HCT116 (cell line): ENCODE measurements at regions not wholly inside any gene's neighbourhood (a gene's known extent, or its start where the extent isn't known, plus 50 kb on each side); places are given as distances from the start of the nearest gene placed in this dataset.

Source experiments
- ATAC-seq: fragments of 200-7000 bp; cut with Tn5 transposase; 2 replicates; pipeline ENCODE4 v1.9.1; 2020; ENCODE audit warnings: mild to moderate bottlenecking, moderate library complexity
- BruUV-seq: library from RNA; stranded (reverse); fragments of 400-500 nt; replicated peaks from 2 replicates; lab custom pipeline; 2021; lab: Mats Ljungman, UMichigan
- CTCF ChIA-PET: fragments of 300-600 bp; sonication (Branson Sonifier 250); formaldehyde crosslinking; loops from one replicate; lab custom pipeline; 2021; ENCODE audit warnings: antibody characterized with exemption; lab: Charles Lee
- POLR2A ChIA-PET: fragments of 300-600, 350-600 bp; sonication (Branson Sonifier 250); formaldehyde crosslinking; loops from one replicate; lab custom pipeline; 2021; ENCODE audit warnings: antibody characterized with exemption; lab: Charles Lee
- RAD21 ChIA-PET, 2 experiments: fragments of 300-600 bp; sonication (Branson Sonifier 250); formaldehyde crosslinking; loops; one replicate each; lab custom pipeline; 2023; ENCODE audit warnings: low total read pairs in 2 of 2; ENCODE audit not compliant: uncharacterized antibody in 2 of 2, unreplicated experiment in 2 of 2, low non-redundant PET in 1 of 2; lab: Charles Lee
- DNase-seq: peaks from one replicate; pipeline ENCODE4 v3.0.0-alpha.2; 2010; ENCODE audit warnings: low read depth, low spot score
- H2AFZ ChIP-seq: fragments of 200-600 bp; shearing (Covaris generic), sonication (generic); 2 replicates; pipeline ENCODE4 v1.6.1; 2017; ENCODE audit warnings: low read depth, mixed run types, mixed read lengths, antibody characterized with exemption, low read length; ENCODE audit not compliant: poor library complexity, severe bottlenecking
- H3K27ac ChIP-seq: 2 replicates; pipeline ENCODE4 v1.5.1; 2012; ENCODE audit warnings: low read depth, low read length
- H3K27me3 ChIP-seq: fragments of 200-600 bp; sonication (generic); 2 replicates; pipeline ENCODE4 v1.6.1; 2016; ENCODE audit warnings: mixed run types, low read length, mixed read lengths; ENCODE audit not compliant: insufficient read depth
- H3K36me3 ChIP-seq, 2 experiments: fragments of 200-500 bp in 1 of 2; fragments of 200-600 bp in 1 of 2; sonication (Bioruptor generic) in 1 of 2; sonication (generic) in 1 of 2; 2 replicates each; pipeline versions ENCODE4 v1.5.1 to v1.6.1; 2014 to 2016; ENCODE audit warnings: low read length in 2 of 2, inconsistent platforms in 1 of 2, mixed read lengths in 1 of 2, mixed run types in 1 of 2; ENCODE audit not compliant: insufficient read depth in 2 of 2, control insufficient read depth in 1 of 2
- H3K4me1 ChIP-seq, 2 experiments: fragments of 200-600 bp in 1 of 2; sonication (generic) in 1 of 2; 2 replicates each; pipeline versions ENCODE4 v1.5.1 to v1.6.1; 2012 to 2017; ENCODE audit warnings: low read length in 2 of 2, inconsistent platforms in 1 of 2, mild to moderate bottlenecking in 1 of 2, mixed read lengths in 1 of 2, mixed run types in 1 of 2, moderate library complexity in 1 of 2; ENCODE audit not compliant: insufficient read depth in 2 of 2, control insufficient read depth in 1 of 2
- H3K4me2 ChIP-seq: fragments of 200-600 bp; sonication (generic); 2 replicates; pipeline ENCODE4 v1.6.1; 2017; ENCODE audit warnings: mixed run types, low read length, mixed read lengths
- H3K4me3 ChIP-seq, 2 experiments: fragments of 200-600 bp in 1 of 2; sonication (generic) in 1 of 2; replicated peaks in 1 of 2; 2 replicates each; pipeline ENCODE4 v1.5.1; 2011 to 2016; ENCODE audit warnings: low read length in 2 of 2, control low read depth in 1 of 2, low read depth in 1 of 2, mild to moderate bottlenecking in 1 of 2, mixed read lengths in 1 of 2, mixed run types in 1 of 2
- H3K79me2 ChIP-seq: fragments of 200-600 bp; sonication (generic); 2 replicates; pipeline ENCODE4 v1.6.1; 2017; ENCODE audit warnings: mild to moderate bottlenecking, mixed run types, low read length, moderate library complexity, mixed read lengths; ENCODE audit not compliant: insufficient read depth
- H3K9ac ChIP-seq: fragments of 200-600 bp; sonication (generic); 2 replicates; pipeline ENCODE4 v1.6.1; 2016; ENCODE audit warnings: low read length, mixed read lengths
- H3K9me2 ChIP-seq: fragments of 200-600 bp; sonication (generic), shearing (Covaris generic); 2 replicates; pipeline ENCODE4 v1.6.1; 2017; ENCODE audit warnings: mixed run types, mild to moderate bottlenecking, moderate library complexity; ENCODE audit not compliant: insufficient read depth
- H3K9me3 ChIP-seq, 2 experiments: fragments of 200-500 bp in 1 of 2; fragments of 200-600 bp in 1 of 2; sonication (Bioruptor generic) in 1 of 2; sonication (generic) in 1 of 2; 2 replicates each; pipeline ENCODE4 v1.6.1; 2014 to 2017; ENCODE audit warnings: low read length in 2 of 2, mixed read lengths in 2 of 2, inconsistent platforms in 1 of 2, low read depth in 1 of 2, mild to moderate bottlenecking in 1 of 2, mixed run types in 1 of 2, moderate library complexity in 1 of 2; ENCODE audit not compliant: control insufficient read depth in 1 of 2, insufficient read depth in 1 of 2
- H4K20me1 ChIP-seq: fragments of 200-600 bp; sonication (generic), shearing (Covaris generic); 2 replicates; pipeline ENCODE4 v1.6.1; 2017; ENCODE audit warnings: mixed run types, mild to moderate bottlenecking, moderate library complexity; ENCODE audit not compliant: insufficient read depth
- ATF3 ChIP-seq: IDR thresholded peaks from 2 replicates; pipeline ENCODE4 v1.6.1; 2012
- CBX3 ChIP-seq: IDR thresholded peaks from 2 replicates; pipeline ENCODE4 v1.6.1; 2012; ENCODE audit warnings: low read depth
- CEBPB ChIP-seq: IDR thresholded peaks from 2 replicates; pipeline ENCODE4 v1.6.1; 2012; ENCODE audit warnings: low read depth
- ELF1 ChIP-seq: IDR thresholded peaks from 2 replicates; pipeline ENCODE4 v1.6.1; 2012; ENCODE audit warnings: low read depth, borderline replicate concordance
- EZH2 ChIP-seq: fragments of 200-600 bp; sonication (generic); IDR thresholded peaks from 2 replicates; pipeline ENCODE4 v1.6.1; 2017; ENCODE audit warnings: antibody characterized with exemption, mixed run types
- EZH2phosphoT487 ChIP-seq: fragments of 200-600 bp; IDR thresholded peaks from 2 replicates; pipeline ENCODE4 v1.6.1; 2018; ENCODE audit warnings: antibody characterized with exemption, borderline replicate concordance
- JUND ChIP-seq: IDR thresholded peaks from 2 replicates; pipeline ENCODE4 v1.6.1; 2012
- MAX ChIP-seq: IDR thresholded peaks from 2 replicates; pipeline ENCODE4 v1.6.1; 2012
- SP1 ChIP-seq: IDR thresholded peaks from 2 replicates; pipeline ENCODE4 v1.6.1; 2012; ENCODE audit warnings: low read depth
- SRF ChIP-seq: IDR thresholded peaks from 2 replicates; pipeline ENCODE4 v1.6.1; 2012; ENCODE audit warnings: low read depth
- TCF7L2 ChIP-seq: IDR thresholded peaks from 2 replicates; pipeline ENCODE4 v1.7.0; 2011; ENCODE audit warnings: borderline replicate concordance, inconsistent platforms; ENCODE audit not compliant: insufficient read depth, insufficient read length; ENCODE audit errors: extremely low read depth
- YY1 ChIP-seq: IDR thresholded peaks from 2 replicates; pipeline ENCODE4 v1.6.1; 2011; ENCODE audit warnings: low read length, low read depth, moderate library complexity, mild to moderate bottlenecking; ENCODE audit not compliant: insufficient replicate concordance; ENCODE audit errors: extremely low read depth
- ZBTB33 ChIP-seq: IDR thresholded peaks from 2 replicates; pipeline ENCODE4 v1.6.1; 2011; ENCODE audit warnings: mild to moderate bottlenecking, low read length, moderate library complexity; ENCODE audit not compliant: insufficient replicate concordance; ENCODE audit errors: extremely low read depth
- intact Hi-C: fragments of 100-400 bp; cut with micrococcal nuclease; formaldehyde crosslinking; loops from 2 replicates; pipeline ENCODE4 v1.10.0; 2022

GRCh38 chr13:61113140-61113658 lies 302.4 kb downstream of the PCDH20 start:
- Histone ChIP-seq H3K4me3 (no peak overlapping the region), H2AFZ (no peak overlapping the region), H3K4me2 (no peak overlapping the region), H3K27ac (no peak overlapping the region), H4K20me1 (no peaks in the 10 kb centered on the region), H3K36me3 (no peaks in the 10 kb centered on the region), H3K79me2 (no peaks in the 10 kb centered on the region), H3K4me1 (no peaks in the 10 kb centered on the region), H3K27me3 (no peaks in the 10 kb centered on the region), H3K9ac (no peak overlapping the region), H3K9me3 (no peaks in the 10 kb centered on the region; a peak in 1 of 4 replicates), H3K9me2 (no peaks in the 10 kb centered on the region)
- ChIA-PET POLR2A (no interaction called here), RAD21 (no interaction called here), CTCF (no interaction called here)
- DNase-seq (no peak), ATAC-seq (no peak)
- intact Hi-C loops = no loop called here
- no TSS peak for BruUV-seq
- no peak for TF ChIP-seq EZH2phosphoT487
- TF ChIP-seq ZBTB33 = no peak
- no peak for TF ChIP-seq ATF3
- TF ChIP-seq CEBPB = no peak
- no peak for TF ChIP-seq EZH2

- no peak overlapping the region for H3K9ac ChIP-seq
- H3K9me2 ChIP-seq = no peaks in the 10 kb centered on the region
- no peaks in the 10 kb centered on the region for H3K9me3 ChIP-seq
- H3K36me3 ChIP-seq = no peaks in the 10 kb centered on the region
- no peak for TF ChIP-seq MAX
- TF ChIP-seq ELF1 = no peak
- no peak for TF ChIP-seq SP1
- no peak for TF ChIP-seq CBX3
- TF ChIP-seq EZH2phosphoT487 = no peak
- no peak for TF ChIP-seq YY1
- TF ChIP-seq SRF = no peak
- no peak for TF ChIP-seq JUND
- no peak for TF ChIP-seq TCF7L2
- H3K4me1 ChIP-seq = no peaks in the 10 kb centered on the region
- no peak for ATAC-seq
- H2AFZ ChIP-seq = no peak overlapping the region
- DNase-seq = no peak
- H3K27me3 ChIP-seq = no peaks in the 10 kb centered on the region
- no peak overlapping the region for H3K27ac ChIP-seq
- CTCF ChIA-PET = no interaction called here
- no peak overlapping the region for H3K4me2 ChIP-seq
- BruUV-seq = no TSS peak
- H3K79me2 ChIP-seq = no peaks in the 10 kb centered on the region
- no peak overlapping the region for H3K4me3 ChIP-seq
- H4K20me1 ChIP-seq = no peaks in the 10 kb centered on the region
- intact Hi-C loops = no loop called here
- RAD21 ChIA-PET = no interaction called here
- POLR2A ChIA-PET = no interaction called here
Measured at GRCh38 chr13:61111529-61111928, 304.1 kb downstream of the PCDH20 start.
